T-helper 2 cell treated with Interferon-gamma antibody and Interleukin-4, amounts not matched to agents 100 ng/mL and 5 ng/mL, for 36 hours (primary cell): ENCODE measurements at regions not wholly inside any gene's neighbourhood (a gene's known extent, or its start where the extent isn't known, plus 50 kb on each side); places are given as distances from the start of the nearest gene placed in this dataset.

ENCODE experiments used
- intact Hi-C: fragments of 100-400 bp; cut with micrococcal nuclease; formaldehyde crosslinking; loops from one replicate; pipeline ENCODE4 v1.15.1; 2023

GRCh38 chr20:57900226-57900905 lies 190.6 kb upstream of the PMEPA1 start:
- intact Hi-C loops = no loop called here

GRCh38 chr20:57899554-57899953 lies 189.7 kb upstream of the PMEPA1 start:
- intact Hi-C loops = no loop called here

DNA sequence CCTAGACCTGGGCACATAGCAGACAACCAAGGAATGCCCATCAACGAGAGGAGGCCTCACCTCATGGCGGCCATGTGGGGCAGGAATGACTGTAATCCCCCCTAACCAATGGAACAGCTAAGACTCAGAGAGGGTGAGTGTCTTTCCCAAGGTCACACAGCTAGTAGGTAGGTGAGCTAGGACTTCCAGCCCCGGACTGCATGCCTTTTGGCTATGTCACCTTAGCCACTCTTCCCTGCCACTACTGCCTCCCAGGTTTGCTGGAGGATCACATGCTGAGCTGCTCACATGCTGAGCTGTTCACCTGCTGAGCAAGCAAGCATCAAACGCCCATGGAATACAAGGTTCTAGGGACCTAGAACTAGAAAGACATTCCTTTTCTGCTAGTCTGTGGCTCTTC lies 188.5 kb upstream of the PMEPA1 start:
- intact Hi-C loops = no loop called here

DNA sequence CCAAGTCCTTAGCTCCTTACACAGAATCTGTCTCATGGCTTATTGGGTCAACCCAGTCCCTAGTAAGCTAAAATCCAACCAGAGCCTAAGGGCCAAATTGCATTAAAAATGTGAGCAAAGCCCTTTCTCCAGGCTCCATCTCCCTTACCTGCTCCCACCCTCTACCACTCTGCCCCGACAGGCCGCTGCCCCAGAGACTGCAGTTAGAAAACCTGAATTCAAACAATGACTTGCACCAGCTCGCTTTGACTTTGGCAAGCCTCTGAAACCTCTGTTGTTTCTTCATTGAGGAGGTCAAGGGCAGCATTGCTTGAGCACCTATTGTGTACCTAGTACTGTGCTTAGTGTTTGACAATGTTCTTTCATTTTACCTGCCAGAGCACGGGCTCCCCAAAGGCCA lies 188.1 kb upstream of the PMEPA1 start:
- intact Hi-C loops = no loop called here

DNA sequence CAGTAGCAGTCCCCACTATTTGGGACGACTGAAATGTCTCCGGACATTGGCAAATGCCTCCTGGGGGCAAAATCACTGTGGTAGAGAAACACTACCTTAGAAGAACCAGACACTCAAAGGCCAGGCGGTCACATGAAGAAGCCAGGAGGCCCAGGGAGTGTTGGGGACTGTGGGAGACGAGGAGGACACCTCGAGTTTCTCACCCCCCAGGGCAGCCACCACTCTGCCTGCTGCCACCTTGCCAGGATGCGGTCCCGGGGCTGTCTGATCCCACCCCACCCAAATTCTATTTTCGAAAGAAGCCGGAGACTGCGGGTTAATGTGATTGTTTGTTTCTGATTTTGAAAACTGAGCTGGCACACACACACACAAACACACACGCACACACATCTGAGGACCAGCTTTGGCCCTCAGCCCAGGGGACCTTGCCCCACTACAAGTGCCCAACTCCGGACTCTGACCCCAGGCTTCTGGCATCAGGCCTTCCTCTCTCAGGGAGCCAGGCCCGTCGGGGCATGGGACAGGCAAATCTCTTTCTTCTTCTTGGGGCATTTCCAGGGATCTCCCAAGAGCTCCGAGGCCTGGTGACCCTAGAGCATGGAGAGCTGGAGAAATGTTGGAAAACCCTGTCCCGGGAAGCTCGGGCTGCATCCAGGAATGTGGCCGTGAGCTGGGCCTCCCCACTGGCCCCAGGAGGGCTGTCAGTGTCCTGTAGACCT lies 187.5 kb upstream of the PMEPA1 start:
- intact Hi-C loops = no loop called here

- intact Hi-C loops = no loop called here
These were observed 186.7 kb upstream of the PMEPA1 start for GRCh38 chr20:57896563-57896962.

DNA sequence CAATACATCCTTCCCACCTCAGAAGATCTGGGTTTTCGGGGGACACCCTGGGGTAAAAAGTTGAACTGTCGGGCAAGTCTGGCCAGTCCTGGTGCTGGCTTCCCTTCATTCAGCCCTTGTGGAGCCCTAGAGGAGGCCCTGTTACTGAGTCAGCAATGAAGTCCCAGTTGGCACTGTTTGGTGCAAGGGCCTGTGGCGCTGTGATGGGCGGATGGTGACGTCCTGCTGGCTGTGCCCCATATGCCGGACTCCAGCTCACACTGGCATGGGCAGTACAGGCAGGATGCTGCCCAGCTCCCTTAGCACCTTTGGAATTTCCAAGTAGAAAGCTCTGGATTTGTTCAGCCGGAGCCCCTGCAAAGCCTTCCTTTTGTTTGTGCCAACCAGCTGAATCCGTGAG lies 186.2 kb upstream of the PMEPA1 start:
- intact Hi-C loops = no loop called here

- intact Hi-C loops = no loop called here
These were observed 185.5 kb upstream of the PMEPA1 start for GRCh38 chr20:57895161-57895855.

GRCh38 chr20:57894522-57894921 lies 184.7 kb upstream of the PMEPA1 start:
- intact Hi-C loops = no loop called here

DNA sequence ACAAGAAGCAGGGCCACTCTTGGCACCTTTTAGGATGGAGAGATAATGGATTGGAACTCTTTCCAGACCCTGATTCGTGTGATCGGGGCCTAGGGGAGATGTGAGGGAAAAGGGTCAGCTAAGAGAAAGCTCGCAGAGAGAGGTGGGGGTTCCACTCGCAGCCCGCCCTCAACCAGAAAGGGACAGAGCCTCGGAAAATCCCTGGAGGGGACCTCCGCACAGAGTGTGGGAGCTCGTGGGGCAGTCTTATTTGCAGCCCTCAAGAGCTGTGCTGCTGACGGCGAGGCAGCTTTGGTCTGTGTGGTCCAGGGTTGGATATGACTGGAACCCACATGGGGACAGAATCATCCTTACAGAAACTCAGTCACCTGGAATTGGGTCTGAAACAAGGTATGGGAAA lies 184.3 kb upstream of the PMEPA1 start:
- intact Hi-C loops = no loop called here

- intact Hi-C loops = no loop called here
These were observed 183.7 kb upstream of the PMEPA1 start for GRCh38 chr20:57893366-57893999.

DNA sequence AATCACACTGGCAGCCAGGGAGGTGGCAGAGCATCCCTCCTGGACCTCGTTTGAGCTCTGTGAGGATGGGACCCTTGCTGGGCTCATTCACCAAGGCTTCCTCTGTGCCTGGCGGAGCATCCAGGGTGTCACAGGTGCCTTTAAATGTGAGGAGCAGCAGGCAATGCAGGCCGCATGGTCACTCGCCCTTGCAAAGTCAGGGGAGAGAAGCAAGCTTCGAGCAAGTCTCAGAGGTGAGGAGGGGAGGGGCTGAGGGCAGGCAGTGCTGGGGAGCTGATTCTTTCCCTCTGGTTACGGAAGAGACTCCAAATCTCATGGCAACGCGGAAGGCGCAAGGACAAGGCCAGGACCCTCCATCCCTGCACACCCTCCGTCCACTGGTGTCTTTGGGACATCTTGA lies 182.7 kb upstream of the PMEPA1 start:
- intact Hi-C loops = no loop called here

- intact Hi-C loops = no loop called here
These were observed 181.2 kb upstream of the PMEPA1 start for GRCh38 chr20:57891014-57891413.

- intact Hi-C loops = no loop called here
These were observed 180.5 kb upstream of the PMEPA1 start for GRCh38 chr20:57890202-57890800.

GRCh38 chr20:57888591-57888990 lies 178.8 kb upstream of the PMEPA1 start:
- intact Hi-C loops = no loop called here

DNA sequence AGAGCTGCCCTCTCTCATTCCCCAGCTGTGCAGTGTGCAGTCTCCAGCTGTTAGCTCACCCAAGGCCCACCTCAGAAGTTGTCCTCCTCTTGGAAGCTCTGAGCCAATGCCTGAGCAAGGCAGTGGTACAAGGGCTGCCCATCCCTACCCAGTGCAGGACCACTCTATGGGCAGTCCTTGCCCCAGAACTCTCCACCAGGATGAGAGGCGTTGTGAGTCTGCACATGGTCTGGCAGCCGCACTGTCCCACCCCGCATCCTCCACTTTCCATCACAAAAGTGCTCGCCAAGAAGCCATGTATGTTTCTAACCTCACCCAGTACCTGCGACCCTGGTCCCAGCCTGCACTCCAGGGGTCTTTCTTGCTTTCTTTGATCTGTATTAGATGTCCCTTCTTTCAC lies 175.1 kb upstream of the PMEPA1 start:
- intact Hi-C loops = no loop called here

DNA sequence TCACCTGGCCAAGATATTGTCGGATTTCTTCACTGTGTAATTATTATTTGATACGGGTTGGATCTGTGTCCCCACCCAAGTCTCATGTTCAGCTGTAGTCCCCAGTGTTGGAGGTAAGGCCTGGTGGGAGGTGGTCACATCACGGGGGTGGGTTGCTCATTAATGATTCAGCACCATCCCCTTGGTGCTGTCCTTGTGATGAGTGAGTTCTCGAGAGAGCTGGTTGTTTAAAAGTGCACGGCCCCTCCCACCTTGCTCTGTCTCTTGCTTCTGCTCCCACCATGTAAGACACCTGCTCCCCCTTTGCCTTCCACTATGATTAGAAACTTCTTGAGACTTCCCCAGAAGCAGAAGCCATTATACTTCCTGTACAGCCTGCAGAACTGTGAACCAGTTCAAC lies 173.9 kb upstream of the PMEPA1 start:
- intact Hi-C loops = no loop called here

DNA sequence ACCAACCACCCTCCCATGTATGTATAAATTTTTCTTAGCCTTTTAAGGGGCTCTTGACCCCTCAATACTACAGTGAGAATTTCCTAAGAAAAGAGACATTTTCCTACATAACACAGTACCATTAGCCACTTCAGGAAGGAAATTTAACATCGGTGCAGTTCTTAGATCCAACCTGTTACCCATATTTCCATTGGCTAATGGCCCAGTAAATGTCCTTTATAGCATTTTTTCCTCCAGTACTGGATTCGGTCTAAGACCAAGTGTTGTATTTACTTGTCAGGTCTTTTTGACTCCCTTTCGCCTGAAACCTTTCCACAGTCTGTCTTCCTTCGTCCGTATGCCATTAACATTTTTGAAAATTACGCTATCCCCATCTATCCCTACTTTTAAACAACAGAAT lies 173.4 kb upstream of the PMEPA1 start:
- intact Hi-C loops = no loop called here

GRCh38 chr20:57882451-57883161 lies 172.8 kb upstream of the PMEPA1 start:
- intact Hi-C loops = no loop called here

DNA sequence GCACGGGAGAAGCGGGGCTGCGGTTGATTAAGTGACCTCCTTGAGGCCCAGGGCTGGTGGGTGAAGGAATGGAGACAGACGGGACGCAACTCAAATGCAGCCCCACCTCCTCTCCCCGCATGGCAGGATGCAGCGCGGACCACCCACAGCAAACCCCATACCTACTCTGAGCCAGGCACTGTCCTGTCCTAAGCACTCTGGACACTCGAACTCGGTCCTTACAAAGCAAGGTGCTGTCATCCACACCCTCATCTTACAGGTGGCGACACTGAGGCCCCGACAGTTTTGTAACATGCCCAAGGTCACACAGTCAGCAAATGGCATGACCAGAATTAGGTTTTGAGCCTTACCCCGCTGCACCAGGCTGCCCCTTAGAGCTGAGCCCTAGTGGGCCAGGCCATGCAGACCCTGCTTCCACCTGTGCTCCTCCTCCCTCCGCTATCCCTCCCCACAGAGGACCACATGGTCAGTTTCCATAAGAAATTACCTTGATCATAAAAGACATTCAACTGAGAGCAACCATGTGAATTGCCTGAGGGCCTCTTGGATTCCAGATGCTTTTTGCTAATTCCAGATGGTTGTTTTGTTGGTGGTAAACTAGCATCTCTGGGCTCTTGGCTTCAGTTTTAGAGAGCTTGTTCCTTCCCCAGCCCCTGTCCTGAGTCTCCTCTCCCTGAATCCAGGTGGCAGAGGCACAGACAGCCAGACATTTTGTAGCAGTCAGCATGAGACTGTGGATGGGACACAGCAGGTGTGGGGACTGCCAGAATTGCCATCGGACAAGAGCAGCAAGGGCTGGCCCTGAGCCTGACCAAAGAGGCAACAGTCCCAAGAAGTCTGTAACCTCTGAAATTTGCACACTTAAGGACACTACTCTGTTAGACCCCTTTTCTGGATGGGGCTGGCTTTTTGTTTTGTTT lies 171.9 kb upstream of the PMEPA1 start:
- intact Hi-C loops = no loop called here
